Sigmoid colon (tissue), 4 donors: ENCODE measurements at regions not wholly inside any gene's neighbourhood (a gene's known extent, or its start where the extent isn't known, plus 50 kb on each side); places are given as distances from the start of the nearest gene placed in this dataset.

Experiments
- CTCF ChIP-seq, 4 experiments: fragments of 450-650 bp in 3 of 4; fragments of 200-600 bp in 1 of 4; IDR thresholded peaks; one replicate each; pipeline ENCODE4 v1.5.1; 2016 to 2019; ENCODE audit warnings: antibody characterized with exemption in 4 of 4, mild to moderate bottlenecking in 3 of 4, moderate library complexity in 2 of 4
- POLR2AphosphoS5 ChIP-seq, 4 donors: sonication (generic); formaldehyde crosslinking; IDR thresholded peaks; one replicate each; pipeline ENCODE4 v1.6.1; 2017; ENCODE audit warnings: antibody characterized with exemption in 4 of 4

GRCh38 chr17:14434506-14434905, 133.6 kb downstream of the HS3ST3B1 start:
- TF ChIP-seq CTCF (IDR thresholded peaks at IDR 0.05) (no peak), POLR2AphosphoS5 (IDR thresholded peaks at IDR 0.05) (no peak)
